Endodermal cell (in vitro differentiated cells): ENCODE measurements at regions not wholly inside any gene's neighbourhood (a gene's known extent, or its start where the extent isn't known, plus 50 kb on each side); places are given as distances from the start of the nearest gene placed in this dataset.

ENCODE experiments used
- DNase-seq: peaks from one replicate; pipeline ENCODE4 v3.0.0-alpha.2; 2017
- H3K27ac ChIP-seq: 2 replicates; pipeline ENCODE4 v1.5.1; 2013; ENCODE audit warnings: mild to moderate bottlenecking, low read depth, low read length, moderate library complexity
- H3K27me3 ChIP-seq: 2 replicates; pipeline ENCODE4 v1.6.1; 2013; ENCODE audit warnings: mild to moderate bottlenecking, low read length, moderate library complexity; ENCODE audit not compliant: insufficient read depth, control insufficient read depth, poor library complexity, severe bottlenecking
- H3K36me3 ChIP-seq: 2 replicates; pipeline ENCODE4 v1.7.0; 2013; ENCODE audit warnings: mild to moderate bottlenecking, low read length, moderate library complexity; ENCODE audit not compliant: control insufficient read depth, insufficient read depth
- H3K4me1 ChIP-seq: one replicate; pipeline ENCODE4 v1.7.0; 2013; ENCODE audit warnings: low read length; ENCODE audit not compliant: control insufficient read depth, insufficient read depth
- H3K4me3 ChIP-seq: 2 replicates; pipeline ENCODE4 v1.5.1; 2013; ENCODE audit warnings: mild to moderate bottlenecking, low read length, moderate library complexity
- H3K9ac ChIP-seq: 2 replicates; pipeline ENCODE4 v1.6.1; 2013; ENCODE audit warnings: mild to moderate bottlenecking, low read length, moderate library complexity; ENCODE audit not compliant: poor library complexity, severe bottlenecking; ENCODE audit errors: extremely low read depth
- H3K9me3 ChIP-seq: 2 replicates; pipeline ENCODE4 v1.6.1; 2013; ENCODE audit warnings: mild to moderate bottlenecking, low read length, moderate library complexity; ENCODE audit not compliant: control insufficient read depth
- H3K27ac Mint-ChIP-seq: 2 replicates; pipeline ENCODE4 v1.8.0; 2020; ENCODE audit warnings: mixed read lengths
- H3K27me3 Mint-ChIP-seq: 2 replicates; pipeline ENCODE4 v1.8.0; 2021; ENCODE audit warnings: mild to moderate bottlenecking, mixed read lengths; ENCODE audit not compliant: insufficient read depth
- H3K36me3 Mint-ChIP-seq: 2 replicates; pipeline ENCODE4 v1.8.0; 2020; ENCODE audit warnings: low read depth, mixed read lengths
- H3K4me1 Mint-ChIP-seq: 2 replicates; pipeline ENCODE4 v1.8.0; 2020; ENCODE audit warnings: mixed read lengths
- H3K4me3 Mint-ChIP-seq: 2 replicates; pipeline ENCODE4 v1.8.0; 2020; ENCODE audit warnings: mild to moderate bottlenecking, moderate library complexity, mixed read lengths
- H3K9me3 Mint-ChIP-seq: 2 replicates; pipeline ENCODE4 v1.8.0; 2020; ENCODE audit warnings: mild to moderate bottlenecking, mixed read lengths
- CTCF ChIP-seq: fragments of 200-600 bp; sonication (generic); conservative IDR thresholded peaks from 2 replicates; pipeline ENCODE4 v1.5.0; 2021; ENCODE audit warnings: antibody characterized with exemption, mild to moderate bottlenecking
- WGBS, 2 experiments: methylation state at CpG; one replicate each; pipeline versions ENCODE4 v1.1.5 to v1.1.7; 2013; ENCODE audit warnings: missing lambda C conversion rate in 2 of 2, mixed read lengths in 1 of 2; ENCODE audit not compliant: insufficient coverage in 1 of 2, insufficient read length in 1 of 2; 5-methylcytosine and 5-hydroxymethylcytosine counted together

DNA sequence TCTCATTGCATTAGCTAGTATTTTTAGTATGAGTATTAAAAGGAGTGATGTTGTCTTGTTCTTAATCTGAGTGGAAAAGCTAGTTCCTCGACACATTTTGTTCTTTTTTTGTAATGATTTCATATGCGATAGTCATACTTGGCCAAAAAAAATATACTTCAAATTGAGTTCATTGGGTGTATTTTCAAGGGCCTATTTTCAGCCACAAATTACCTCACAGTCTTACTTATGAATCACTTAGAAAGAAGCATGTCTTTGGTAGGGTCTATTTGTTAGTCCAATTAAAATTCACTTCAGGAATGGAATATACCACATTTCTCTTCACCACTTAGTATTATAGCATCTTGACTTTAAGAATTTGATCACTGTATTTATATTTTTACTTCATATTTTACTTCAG, 337.2 kb downstream of the CDH11 start:
- H3K27ac Mint-ChIP-seq: no peak overlapping the region
- no peak overlapping the region for H3K4me3 Mint-ChIP-seq
- no peaks in the 10 kb centered on the region for H3K36me3 ChIP-seq
- H3K4me1 ChIP-seq: no peaks in the 10 kb centered on the region
- H3K36me3 Mint-ChIP-seq: no peaks in the 10 kb centered on the region
- no peak overlapping the region for H3K27ac ChIP-seq
- no peak for DNase-seq
- no peaks in the 10 kb centered on the region for H3K9me3 ChIP-seq
- no peaks in the 10 kb centered on the region for H3K9me3 Mint-ChIP-seq
- no peaks in the 10 kb centered on the region for H3K27me3 ChIP-seq
- no peak overlapping the region for H3K9ac ChIP-seq
- no peaks in the 10 kb centered on the region for H3K27me3 Mint-ChIP-seq
- H3K4me3 ChIP-seq: no peak overlapping the region
- no peak for TF ChIP-seq CTCF
- no peaks in the 10 kb centered on the region for H3K4me1 Mint-ChIP-seq
- WGBS, 2 experiments: 85% methylated on average over 1 of the region's 2 CpGs; no CpG with 5 or more reads in 1 of the 2 experiments

DNA sequence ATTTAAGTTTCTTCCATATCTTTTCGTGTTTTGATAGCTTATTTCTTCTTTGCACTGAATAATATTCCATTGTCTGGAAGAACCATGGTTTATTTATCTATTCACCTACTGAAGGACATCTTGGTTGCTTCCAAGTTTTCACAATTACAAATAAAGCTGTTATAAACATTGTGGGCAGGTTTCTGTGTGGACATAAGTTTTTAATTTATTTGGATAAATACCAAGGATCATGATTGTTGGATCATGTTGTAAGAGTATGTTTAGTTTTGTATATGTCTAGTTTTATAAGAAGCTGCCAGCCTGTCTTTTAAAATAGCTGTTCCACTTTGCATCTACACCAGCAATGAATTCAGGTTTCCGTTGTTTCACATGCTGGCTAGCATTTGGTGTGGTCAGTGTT, 339.4 kb downstream of the CDH11 start:
- DNase-seq: no peak
- Histone ChIP-seq H3K9me3 (no peaks in the 10 kb centered on the region), H3K36me3 (no peaks in the 10 kb centered on the region), H3K4me3 (no peak overlapping the region), H3K27me3 (no peaks in the 10 kb centered on the region), H3K4me1 (no peaks in the 10 kb centered on the region), H3K9ac (no peak overlapping the region), H3K27ac (no peak overlapping the region)
- Mint-ChIP-seq H3K4me3 (no peak overlapping the region), H3K9me3 (no peaks in the 10 kb centered on the region), H3K27me3 (no peaks in the 10 kb centered on the region), H3K36me3 (no peaks in the 10 kb centered on the region), H3K4me1 (no peaks in the 10 kb centered on the region), H3K27ac (no peak overlapping the region)
- no peak for TF ChIP-seq CTCF
- WGBS, 2 experiments: 100% methylated on average over 1 of the region's 2 CpGs; no CpG with 5 or more reads in 1 of the 2 experiments

- H3K27me3 ChIP-seq: no peaks in the 10 kb centered on the region
- H3K36me3 ChIP-seq: no peaks in the 10 kb centered on the region
- no peak overlapping the region for H3K4me3 ChIP-seq
- DNase-seq: no peak
- Mint-ChIP-seq H3K27me3 (no peaks in the 10 kb centered on the region), H3K9me3 (no peaks in the 10 kb centered on the region), H3K27ac (no peak overlapping the region), H3K4me3 (no peak overlapping the region), H3K36me3 (no peaks in the 10 kb centered on the region), H3K4me1 (no peaks in the 10 kb centered on the region)
- no peaks in the 10 kb centered on the region for H3K9me3 ChIP-seq
- WGBS, 2 experiments: 83 to 100% methylated on average over 1 to 3 of the region's 3 CpGs
- H3K27ac ChIP-seq: no peak overlapping the region
- H3K9ac ChIP-seq: no peak overlapping the region
- TF ChIP-seq CTCF: no peak
- no peaks in the 10 kb centered on the region for H3K4me1 ChIP-seq
Measured at GRCh38 chr16:64780445-64780844, 341.4 kb downstream of the CDH11 start.
